Cardiac muscle cell (in vitro differentiated cells and primary cell): ENCODE measurements at regions not wholly inside any gene's neighbourhood (a gene's known extent, or its start where the extent isn't known, plus 50 kb on each side); places are given as distances from the start of the nearest gene placed in this dataset.

Experiments used
- DNase-seq, 2 donors: peaks; one replicate each; pipeline versions ENCODE4 v3.0.0 to v3.0.0-alpha.2; 2010 to 2017; ENCODE audit warnings: low read depth in 1 of 2, low spot score in 1 of 2
- H3K27ac ChIP-seq: fragments of 200-600 bp; sonication (generic); 2 replicates; pipeline ENCODE4 v1.5.1; 2016
- H3K27me3 ChIP-seq: fragments of 200-600 bp; sonication (generic); 2 replicates; pipeline ENCODE4 v1.6.0; 2016; ENCODE audit warnings: control low read depth
- H3K36me3 ChIP-seq: fragments of 200-600 bp; sonication (generic); 2 replicates; pipeline ENCODE4 v1.5.1; 2016; ENCODE audit warnings: control low read depth
- H3K4me1 ChIP-seq: fragments of 200-600 bp; sonication (generic); 2 replicates; pipeline ENCODE4 v1.8.1; 2017; ENCODE audit warnings: low read depth, mild to moderate bottlenecking, mixed run types
- H3K4me3 ChIP-seq: fragments of 200-600 bp; sonication (generic); 2 replicates; pipeline ENCODE4 v1.5.1; 2016; ENCODE audit warnings: mild to moderate bottlenecking
- H3K9me3 ChIP-seq: fragments of 200-600 bp; sonication (generic); 2 replicates; pipeline ENCODE4 v1.5.1; 2017; ENCODE audit warnings: low read depth, mild to moderate bottlenecking, control low read depth
- TF ChIP-seq, protein P1 (sequence below): IDR thresholded peaks from 2 replicates; pipeline ENCODE4 v1.5.1; 2012; ENCODE audit warnings: low read depth, mild to moderate bottlenecking, low read length

DNA sequence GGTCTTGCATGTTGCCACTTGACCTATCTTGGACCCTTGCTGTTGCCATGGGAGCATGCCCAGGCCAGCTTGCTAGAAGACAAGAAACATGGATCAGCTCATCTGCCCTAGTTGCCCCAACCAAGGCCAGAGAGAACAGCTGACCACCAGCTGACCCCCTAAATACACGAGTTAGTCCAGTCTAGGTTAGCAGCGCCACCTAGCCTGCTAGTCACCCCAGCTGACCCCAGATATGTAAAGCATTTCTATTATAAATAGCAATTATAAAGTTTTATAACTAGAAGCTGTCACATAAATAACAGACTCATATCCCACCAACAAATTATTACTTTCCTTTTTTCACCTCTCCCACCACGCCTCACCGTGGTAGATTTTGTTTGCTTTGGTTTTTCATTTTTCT lies 387.8 kb downstream of the RASEF start:
- no peaks in the 10 kb centered on the region for H3K9me3 ChIP-seq
- H3K27ac ChIP-seq, result no peak overlapping the region
- no peaks in the 10 kb centered on the region for H3K4me1 ChIP-seq
- no peaks in the 10 kb centered on the region for H3K27me3 ChIP-seq
- TF ChIP-seq, protein P1, sequence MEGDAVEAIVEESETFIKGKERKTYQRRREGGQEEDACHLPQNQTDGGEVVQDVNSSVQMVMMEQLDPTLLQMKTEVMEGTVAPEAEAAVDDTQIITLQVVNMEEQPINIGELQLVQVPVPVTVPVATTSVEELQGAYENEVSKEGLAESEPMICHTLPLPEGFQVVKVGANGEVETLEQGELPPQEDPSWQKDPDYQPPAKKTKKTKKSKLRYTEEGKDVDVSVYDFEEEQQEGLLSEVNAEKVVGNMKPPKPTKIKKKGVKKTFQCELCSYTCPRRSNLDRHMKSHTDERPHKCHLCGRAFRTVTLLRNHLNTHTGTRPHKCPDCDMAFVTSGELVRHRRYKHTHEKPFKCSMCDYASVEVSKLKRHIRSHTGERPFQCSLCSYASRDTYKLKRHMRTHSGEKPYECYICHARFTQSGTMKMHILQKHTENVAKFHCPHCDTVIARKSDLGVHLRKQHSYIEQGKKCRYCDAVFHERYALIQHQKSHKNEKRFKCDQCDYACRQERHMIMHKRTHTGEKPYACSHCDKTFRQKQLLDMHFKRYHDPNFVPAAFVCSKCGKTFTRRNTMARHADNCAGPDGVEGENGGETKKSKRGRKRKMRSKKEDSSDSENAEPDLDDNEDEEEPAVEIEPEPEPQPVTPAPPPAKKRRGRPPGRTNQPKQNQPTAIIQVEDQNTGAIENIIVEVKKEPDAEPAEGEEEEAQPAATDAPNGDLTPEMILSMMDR, result no peak
- DNase-seq, result no peak
- no peak overlapping the region for H3K4me3 ChIP-seq
- H3K36me3 ChIP-seq, result no peaks in the 10 kb centered on the region

DNA sequence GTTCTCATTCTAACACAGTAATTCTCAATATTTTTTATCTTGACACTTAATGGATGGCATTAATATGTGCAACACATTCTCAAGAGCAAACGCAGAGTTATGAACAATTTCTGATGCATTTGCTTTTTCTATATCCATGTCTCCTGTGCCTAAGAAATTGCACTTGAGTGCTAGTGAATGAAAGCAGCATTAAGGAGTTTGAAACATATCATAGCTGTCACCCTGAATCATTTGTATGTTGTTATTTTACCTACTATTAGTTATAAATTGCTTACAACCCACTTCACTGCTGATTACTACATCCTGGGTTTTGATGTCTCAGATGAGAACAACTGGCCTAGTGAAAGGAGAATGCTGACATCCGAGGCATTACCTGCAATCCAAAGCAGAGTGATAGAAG lies 387.3 kb downstream of the RASEF start:
- Histone ChIP-seq H3K27me3 (no peaks in the 10 kb centered on the region), H3K27ac (no peak overlapping the region), H3K4me3 (no peak overlapping the region), H3K36me3 (no peaks in the 10 kb centered on the region), H3K9me3 (no peaks in the 10 kb centered on the region), H3K4me1 (no peaks in the 10 kb centered on the region)
- TF ChIP-seq, protein P1, result no peak
- no peak for DNase-seq

DNA sequence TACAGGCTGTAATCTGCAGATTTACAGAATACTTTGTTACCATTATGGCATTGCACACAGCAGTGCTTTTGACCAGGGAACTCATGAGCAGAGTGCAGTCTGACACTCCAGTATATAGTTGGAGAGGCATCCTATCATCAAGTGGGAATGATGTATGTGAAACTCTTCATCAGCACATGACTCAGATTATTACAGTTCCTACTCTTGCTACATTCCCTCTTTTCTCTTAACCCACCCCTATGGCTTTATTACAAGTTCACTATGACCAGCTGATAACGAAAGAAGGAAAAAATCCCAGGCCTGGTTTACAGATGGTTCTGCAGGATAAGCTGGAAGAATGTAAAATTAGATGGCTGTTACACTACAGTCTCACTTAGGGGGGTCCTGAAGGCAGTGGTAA lies 385.9 kb downstream of the RASEF start:
- Histone ChIP-seq H3K4me1 (no peaks in the 10 kb centered on the region), H3K4me3 (no peak overlapping the region), H3K9me3 (no peaks in the 10 kb centered on the region), H3K36me3 (no peaks in the 10 kb centered on the region), H3K27ac (no peak overlapping the region), H3K27me3 (no peaks in the 10 kb centered on the region)
- DNase-seq, result no peak
- TF ChIP-seq, protein P1, result no peak

DNA sequence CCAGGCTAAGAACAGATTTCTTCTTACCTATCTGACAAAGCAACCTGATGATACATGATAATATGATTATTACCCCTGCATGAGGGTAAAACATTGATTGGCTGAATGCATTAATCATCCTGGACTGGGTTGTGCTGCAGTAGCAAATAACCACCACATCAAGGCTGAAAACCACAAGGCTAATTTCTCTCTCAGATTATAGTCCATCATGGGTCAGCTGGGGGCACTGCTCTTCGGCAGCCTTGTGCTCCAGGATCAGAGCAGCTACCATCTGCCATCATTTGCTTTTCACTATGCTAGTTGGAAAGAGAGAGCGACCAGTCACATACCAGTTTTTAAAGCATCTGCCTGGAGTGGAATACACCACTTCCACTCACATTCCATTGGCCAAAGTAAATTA lies 383.5 kb downstream of the RASEF start:
- Histone ChIP-seq H3K27me3 (no peaks in the 10 kb centered on the region), H3K36me3 (no peaks in the 10 kb centered on the region), H3K4me3 (no peak overlapping the region), H3K27ac (no peak overlapping the region), H3K4me1 (no peaks in the 10 kb centered on the region), H3K9me3 (no peaks in the 10 kb centered on the region)
- TF ChIP-seq, protein P1, result no peak
- no peak for DNase-seq

DNA sequence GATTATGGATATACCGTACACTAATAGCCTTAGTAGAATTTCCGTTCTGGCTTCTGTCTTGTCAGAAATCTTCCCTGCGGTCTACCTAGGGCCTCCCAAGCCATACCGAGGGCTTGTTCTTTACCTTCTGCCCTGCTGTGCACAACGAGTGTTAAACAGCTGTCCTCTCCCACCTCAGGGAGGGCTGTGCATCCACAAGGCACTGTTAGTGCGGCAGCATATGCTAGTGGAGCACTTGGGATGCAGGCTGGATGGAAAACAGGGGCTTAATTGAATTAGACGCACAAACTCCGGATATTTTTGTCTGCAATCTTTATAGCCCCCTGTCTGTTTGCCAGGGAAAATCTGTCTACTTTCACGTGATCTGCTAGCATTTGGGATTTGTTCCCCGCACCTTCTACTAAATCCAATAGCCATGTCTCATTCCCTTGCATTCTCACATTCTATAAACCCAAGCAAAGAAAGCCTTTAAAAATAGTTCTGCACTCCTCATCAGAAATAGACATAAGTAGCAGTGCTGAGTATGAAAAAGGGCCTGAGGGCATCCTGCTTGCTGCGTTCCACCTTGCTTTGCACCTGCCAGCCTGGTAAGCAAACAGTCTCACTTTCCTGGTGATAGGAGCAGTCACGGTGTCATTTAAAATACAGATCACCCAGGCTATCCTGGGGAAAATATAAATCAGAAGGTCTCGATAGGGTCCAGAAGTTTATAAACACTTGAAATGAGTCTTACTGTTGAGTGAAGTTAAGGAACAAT lies 382.6 kb downstream of the RASEF start:
- DNase-seq, result no peak

More for the DNA sequence above, 382.6 kb downstream of the RASEF start:
- Histone ChIP-seq H3K36me3 (no peaks in the 10 kb centered on the region), H3K4me1 (no peaks in the 10 kb centered on the region), H3K4me3 (no peak overlapping the region), H3K27ac (no peak overlapping the region), H3K27me3 (no peaks in the 10 kb centered on the region), H3K9me3 (no peaks in the 10 kb centered on the region)
- TF ChIP-seq, protein P1, result no peak
